IMR-90 (cell line): ENCODE measurements at regions not wholly inside any gene's neighbourhood (a gene's known extent, or its start where the extent isn't known, plus 50 kb on each side); places are given as distances from the start of the nearest gene placed in this dataset.

Source experiments
- ATAC-seq: fragments of 200-7000 bp; cut with Tn5 transposase; 2 replicates; pipeline ENCODE4 v1.9.1; 2020; ENCODE audit warnings: low read depth, mild to moderate bottlenecking, moderate library complexity
- BruUV-seq: library from RNA; stranded (reverse); fragments of 400-500 nt; replicated peaks from 2 replicates; lab custom pipeline; 2021; lab: Mats Ljungman, UMichigan
- CTCF ChIA-PET: fragments of 300-600 bp; formaldehyde crosslinking; extraction: SDS; loops from one replicate; lab custom pipeline; 2021; ENCODE audit warnings: antibody characterized with exemption; lab: Yijun Ruan, JAX
- POLR2A ChIA-PET: fragments of 300-600 bp; sonication (Branson Sonifier 250); formaldehyde crosslinking; loops from one replicate; lab custom pipeline; 2022; ENCODE audit warnings: antibody characterized with exemption; ENCODE audit not compliant: unreplicated experiment; lab: Charles Lee
- DNase-seq: peaks from one replicate; pipeline ENCODE4 v3.0.0; 2013
- H2AFZ ChIP-seq: replicated peaks from 2 replicates; pipeline ENCODE3; 2013; ENCODE audit warnings: low read length, mild to moderate bottlenecking; ENCODE audit not compliant: poor library complexity
- H2AK5ac ChIP-seq: 2 replicates; pipeline ENCODE4 v1.6.1; 2013; ENCODE audit warnings: low read depth, low read length, inconsistent platforms
- H2AK9ac ChIP-seq: replicated peaks from 2 replicates; pipeline ENCODE3; 2013; ENCODE audit warnings: mild to moderate bottlenecking, low read depth, low read length, moderate library complexity; ENCODE audit not compliant: poor library complexity
- H2BK120ac ChIP-seq: 2 replicates; pipeline ENCODE4 v1.6.1; 2013; ENCODE audit warnings: low read depth, low read length, inconsistent platforms
- H2BK15ac ChIP-seq: 3 replicates; pipeline ENCODE4 v1.6.1; 2013; ENCODE audit warnings: low read depth, low read length, inconsistent platforms
- H2BK20ac ChIP-seq: 2 replicates; pipeline ENCODE4 v1.6.1; 2013; ENCODE audit warnings: low read depth, mild to moderate bottlenecking, inconsistent platforms, low read length, moderate library complexity
- H2BK5ac ChIP-seq: 2 replicates; pipeline ENCODE4 v1.6.1; 2013; ENCODE audit warnings: mild to moderate bottlenecking, low read depth, low read length, inconsistent platforms; ENCODE audit not compliant: poor library complexity, severe bottlenecking
- H3K14ac ChIP-seq: replicated peaks from 2 replicates; pipeline ENCODE4 v1.6.1; 2013; ENCODE audit warnings: low read depth, low read length, inconsistent platforms
- H3K18ac ChIP-seq: 2 replicates; pipeline ENCODE4 v1.6.1; 2013; ENCODE audit warnings: low read depth, low read length, control low read depth
- H3K23ac ChIP-seq: 2 replicates; pipeline ENCODE4 v1.6.1; 2013; ENCODE audit warnings: low read depth, low read length, inconsistent platforms
- H3K27ac ChIP-seq: 2 replicates; pipeline ENCODE4 v1.5.1; 2013; ENCODE audit warnings: mild to moderate bottlenecking, control low read depth, low read length; ENCODE audit not compliant: insufficient read depth
- H3K27me3 ChIP-seq: 2 replicates; pipeline ENCODE4 v1.6.1; 2013; ENCODE audit warnings: low read length; ENCODE audit not compliant: control insufficient read depth, insufficient read depth
- H3K36me3 ChIP-seq: 2 replicates; pipeline ENCODE4 v1.6.1; 2013; ENCODE audit warnings: low read length, mixed read lengths; ENCODE audit not compliant: control insufficient read depth, insufficient read depth
- H3K4ac ChIP-seq: 2 replicates; pipeline ENCODE4 v1.6.1; 2013; ENCODE audit warnings: low read depth, low read length, inconsistent platforms
- H3K4me1 ChIP-seq: 2 replicates; pipeline ENCODE4 v1.6.1; 2013; ENCODE audit warnings: low read length, mixed read lengths; ENCODE audit not compliant: control insufficient read depth, insufficient read depth
- H3K4me2 ChIP-seq: 2 replicates; pipeline ENCODE4 v1.6.1; 2013; ENCODE audit warnings: low read depth, mild to moderate bottlenecking, control low read depth, low read length, moderate library complexity
- H3K4me3 ChIP-seq: 2 replicates; pipeline ENCODE4 v1.5.1; 2013; ENCODE audit warnings: low read depth, mild to moderate bottlenecking, control low read depth, low read length, moderate library complexity; ENCODE audit not compliant: insufficient read depth
- H3K56ac ChIP-seq: 2 replicates; pipeline ENCODE4 v1.6.1; 2013; ENCODE audit warnings: low read length, inconsistent platforms; ENCODE audit not compliant: insufficient read depth; ENCODE audit errors: extremely low read depth
- H3K79me1 ChIP-seq, 2 experiments: 2 replicates each; pipeline ENCODE4 v1.6.1; 2013; ENCODE audit warnings: low read length in 2 of 2, inconsistent platforms in 1 of 2, low read depth in 1 of 2
- H3K9ac ChIP-seq: 2 replicates; pipeline ENCODE4 v1.6.1; 2013; ENCODE audit warnings: low read depth, low read length, control low read depth
- H3K9me1 ChIP-seq: 2 replicates; pipeline ENCODE4 v1.6.1; 2013; ENCODE audit warnings: low read length, inconsistent platforms; ENCODE audit not compliant: insufficient read depth
- H3K9me3 ChIP-seq: 2 replicates; pipeline ENCODE4 v1.6.1; 2013; ENCODE audit warnings: low read length; ENCODE audit not compliant: control insufficient read depth, insufficient read depth
- H4K20me1 ChIP-seq: 2 replicates; pipeline ENCODE4 v1.6.1; 2013; ENCODE audit warnings: low read length, inconsistent platforms; ENCODE audit not compliant: insufficient read depth
- H4K5ac ChIP-seq: 2 replicates; pipeline ENCODE4 v1.6.1; 2013; ENCODE audit warnings: mild to moderate bottlenecking, low read depth, low read length, control low read depth
- H4K8ac ChIP-seq, 2 experiments: 2 replicates each; pipeline ENCODE4 v1.6.1; 2013; ENCODE audit warnings: low read depth in 2 of 2, low read length in 2 of 2, control low read depth in 1 of 2, inconsistent platforms in 1 of 2
- H4K91ac ChIP-seq: 2 replicates; pipeline ENCODE4 v1.6.1; 2013; ENCODE audit warnings: low read depth, low read length, inconsistent platforms; ENCODE audit not compliant: insufficient read depth
- BHLHE40 ChIP-seq: fragments of 150-350 bp; IDR thresholded peaks from 2 replicates; pipeline ENCODE4 v1.6.1; 2016; ENCODE audit warnings: mild to moderate bottlenecking, low read depth, low read length
- CEBPB ChIP-seq: IDR thresholded peaks from 2 replicates; pipeline ENCODE4 v1.6.1; 2012; ENCODE audit warnings: low read depth, low read length, improper control_type of control experiment
- CHD1 ChIP-seq: IDR thresholded peaks from 2 replicates; pipeline ENCODE4 v1.6.1; 2012; ENCODE audit warnings: low read depth, low read length, improper control_type of control experiment
- CTCF ChIP-seq: conservative IDR thresholded peaks from 2 replicates; pipeline ENCODE4 v1.5.1; 2012; ENCODE audit warnings: mild to moderate bottlenecking, low read depth, low read length, improper control_type of control experiment
- FOS ChIP-seq: fragments of 150-350 bp; IDR thresholded peaks from 2 replicates; pipeline ENCODE4 v1.6.1; 2016; ENCODE audit warnings: low read depth, low read length
- MAFK ChIP-seq: IDR thresholded peaks from 2 replicates; pipeline ENCODE4 v1.6.1; 2012; ENCODE audit warnings: low read depth, low read length, improper control_type of control experiment
- MAZ ChIP-seq: IDR thresholded peaks from 2 replicates; pipeline ENCODE4 v1.6.1; 2012; ENCODE audit warnings: low read depth, mild to moderate bottlenecking, low read length, improper control_type of control experiment, moderate library complexity, borderline replicate concordance
- MXI1 ChIP-seq: IDR thresholded peaks from 2 replicates; pipeline ENCODE4 v1.6.1; 2012; ENCODE audit warnings: low read depth, mild to moderate bottlenecking, low read length, moderate library complexity, borderline replicate concordance
- NFE2L2 ChIP-seq: fragments of 150-350 bp; IDR thresholded peaks from 2 replicates; pipeline ENCODE4 v1.6.1; 2016; ENCODE audit warnings: low read depth, mild to moderate bottlenecking, low read length
- POLR2A ChIP-seq: IDR thresholded peaks from 2 replicates; pipeline ENCODE4 v1.6.1; 2012; ENCODE audit warnings: mild to moderate bottlenecking, low read depth, low read length
- RAD21 ChIP-seq: IDR thresholded peaks from 2 replicates; pipeline ENCODE4 v1.6.1; 2012; ENCODE audit warnings: low read length, improper control_type of control experiment
- RCOR1 ChIP-seq: IDR thresholded peaks from 2 replicates; pipeline ENCODE4 v1.6.1; 2012; ENCODE audit warnings: mild to moderate bottlenecking, low read length, improper control_type of control experiment; ENCODE audit not compliant: insufficient replicate concordance
- RFX5 ChIP-seq: IDR thresholded peaks from 2 replicates; pipeline ENCODE4 v1.8.0; 2012; ENCODE audit warnings: low read depth, mild to moderate bottlenecking, low read length, moderate library complexity
- SMC3 ChIP-seq: fragments of 150-350 bp; IDR thresholded peaks from 2 replicates; pipeline ENCODE4 v1.6.1; 2016; ENCODE audit warnings: low read depth, mild to moderate bottlenecking, antibody characterized with exemption, low read length, moderate library complexity
- WGBS, 2 experiments: methylation state at CpG; one replicate each; pipeline versions ENCODE4 v1.1.5 to v1.1.7; 2013; ENCODE audit warnings: missing lambda C conversion rate in 2 of 2; ENCODE audit not compliant: insufficient read length in 1 of 2; ENCODE audit errors: extremely low coverage in 2 of 2; 5-methylcytosine and 5-hydroxymethylcytosine counted together
- dilution Hi-C: fragments of 300-500 bp; cut with HindIII; formaldehyde crosslinking; loops from one replicate; pipeline ENCODE4 v1.14.3; 2018; ENCODE audit warnings: low sequenced_read_pairs; ENCODE audit not compliant: unreplicated experiment
- in situ Hi-C: fragments of 300-500 bp; cut with MboI; formaldehyde crosslinking; loops from 3 replicates; pipeline ENCODE4 v1.14.3; 2019; ENCODE audit warnings: low sequenced_read_pairs, inconsistent platforms, mixed read lengths
- intact Hi-C: fragments of 100-400 bp; cut with micrococcal nuclease; formaldehyde crosslinking; loops from 2 replicates; pipeline ENCODE4 v1.10.0; 2022
- TF ChIP-seq, protein P1 (sequence below): fragments of 150-350 bp; IDR thresholded peaks from 2 replicates; pipeline ENCODE4 v1.6.1; 2017; ENCODE audit warnings: mild to moderate bottlenecking, antibody characterized with exemption, low read length, low read depth
- TF ChIP-seq, protein P2 (sequence below): fragments of 150-350 bp; IDR thresholded peaks from 2 replicates; pipeline ENCODE4 v1.6.1; 2016; ENCODE audit warnings: low read depth, mild to moderate bottlenecking, low read length, moderate library complexity, borderline replicate concordance

DNA sequence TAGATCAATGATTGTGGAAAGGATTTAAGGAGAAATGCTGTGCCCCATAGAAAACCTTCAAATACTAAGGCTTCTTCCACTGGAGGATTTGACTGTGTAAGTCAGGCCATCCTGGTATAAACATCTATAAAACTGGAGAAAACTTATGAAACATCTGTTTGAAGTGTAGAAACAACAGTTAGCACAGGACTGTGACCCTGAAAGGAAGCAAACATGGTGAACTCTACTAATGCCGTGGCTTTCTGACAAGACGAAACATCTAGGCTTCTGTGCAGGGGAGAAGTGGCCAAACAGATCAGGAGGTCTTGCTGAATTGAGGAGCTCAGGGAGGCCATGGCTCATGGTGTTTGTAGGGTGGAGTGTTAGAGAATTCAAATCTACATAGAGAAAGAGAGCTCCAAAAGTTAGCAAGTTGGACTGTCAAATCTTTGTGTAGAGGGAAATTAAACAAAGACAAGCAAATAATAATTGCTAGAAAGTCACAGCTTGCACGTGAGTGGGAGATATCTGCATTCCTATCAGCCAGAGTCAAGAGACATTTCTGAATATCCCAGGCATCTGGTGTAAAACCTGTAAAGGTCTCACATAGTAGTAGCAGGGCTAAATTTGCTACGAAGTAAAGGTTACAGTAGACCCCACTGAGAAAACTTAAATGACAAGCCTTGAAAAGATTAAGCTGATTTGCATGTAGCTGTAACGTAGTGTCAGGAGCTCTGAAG is 566.8 kb upstream of the B3GALT2 start:
- BruUV-seq = no TSS peak
- no peaks in the 10 kb centered on the region for H4K20me1 ChIP-seq
- H2AK5ac ChIP-seq = no peak overlapping the region
- DNase-seq (no peak), ATAC-seq (no peak)
- H3K4me1 ChIP-seq = no peaks in the 10 kb centered on the region; the same call in 1 of the 2 replicates
- no peak overlapping the region for H2BK5ac ChIP-seq
- ChIA-PET POLR2A (no interaction called here), CTCF (interaction anchor here (0.7 kb wide), 1 partner anchor 24 kb away, joined by 3 read pairs; no protein-coding TSS in a partner anchor)
- no peak overlapping the region for H2AFZ ChIP-seq
- H3K23ac ChIP-seq = no peak overlapping the region
- in situ Hi-C loops = no loop called here
- H3K4me3 ChIP-seq = no peak overlapping the region
- H3K27ac ChIP-seq = no peak overlapping the region
- dilution Hi-C loops = no loop called here
- H3K56ac ChIP-seq = no peak overlapping the region
- no peak overlapping the region for H3K18ac ChIP-seq
- no peak overlapping the region for H3K9ac ChIP-seq
- H3K36me3 ChIP-seq = no peaks in the 10 kb centered on the region
- 0 out of 2 replicates have a peak overlapping the region, but pooled peaks have one; percentile 39 for H3K14ac ChIP-seq
- TF ChIP-seq MXI1 (no peak), CEBPB (no peak), NFE2L2 (no peak), CTCF (no peak), RFX5 (no peak), MAFK (no peak), SMC3 (no peak), RCOR1 (no peak), FOS (no peak), BHLHE40 (no peak), MAZ (no peak), POLR2A (no peak), RAD21 (no peak), CHD1 (no peak)
- TF ChIP-seq, protein P1, sequence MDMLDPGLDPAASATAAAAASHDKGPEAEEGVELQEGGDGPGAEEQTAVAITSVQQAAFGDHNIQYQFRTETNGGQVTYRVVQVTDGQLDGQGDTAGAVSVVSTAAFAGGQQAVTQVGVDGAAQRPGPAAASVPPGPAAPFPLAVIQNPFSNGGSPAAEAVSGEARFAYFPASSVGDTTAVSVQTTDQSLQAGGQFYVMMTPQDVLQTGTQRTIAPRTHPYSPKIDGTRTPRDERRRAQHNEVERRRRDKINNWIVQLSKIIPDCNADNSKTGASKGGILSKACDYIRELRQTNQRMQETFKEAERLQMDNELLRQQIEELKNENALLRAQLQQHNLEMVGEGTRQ = no peak
- TF ChIP-seq, protein P2, sequence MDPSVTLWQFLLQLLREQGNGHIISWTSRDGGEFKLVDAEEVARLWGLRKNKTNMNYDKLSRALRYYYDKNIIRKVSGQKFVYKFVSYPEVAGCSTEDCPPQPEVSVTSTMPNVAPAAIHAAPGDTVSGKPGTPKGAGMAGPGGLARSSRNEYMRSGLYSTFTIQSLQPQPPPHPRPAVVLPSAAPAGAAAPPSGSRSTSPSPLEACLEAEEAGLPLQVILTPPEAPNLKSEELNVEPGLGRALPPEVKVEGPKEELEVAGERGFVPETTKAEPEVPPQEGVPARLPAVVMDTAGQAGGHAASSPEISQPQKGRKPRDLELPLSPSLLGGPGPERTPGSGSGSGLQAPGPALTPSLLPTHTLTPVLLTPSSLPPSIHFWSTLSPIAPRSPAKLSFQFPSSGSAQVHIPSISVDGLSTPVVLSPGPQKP = no peak
- no peak overlapping the region for H2BK20ac ChIP-seq
- H3K27me3 ChIP-seq = no peaks in the 10 kb centered on the region
- H4K8ac ChIP-seq = no peak overlapping the region
- no peak overlapping the region for H2AK9ac ChIP-seq
- H3K4ac ChIP-seq = no peak overlapping the region
- no peaks in the 10 kb centered on the region for H3K9me1 ChIP-seq
- H2BK120ac ChIP-seq = no peak overlapping the region
- H4K91ac ChIP-seq = no peak overlapping the region
- H3K4me2 ChIP-seq = no peak overlapping the region
- no peak overlapping the region for H2BK15ac ChIP-seq
- WGBS, 2 experiments = 80% methylated on average over 1 of the region's 5 CpGs; no CpG with 5 or more reads in 1 of the 2 experiments
- no peaks in the 10 kb centered on the region for H3K79me1 ChIP-seq
- intact Hi-C loops = no loop called here
- no peaks in the 10 kb centered on the region for H3K9me3 ChIP-seq
- no peak overlapping the region for H4K5ac ChIP-seq
